ENCODE measurements at regions not wholly inside any gene's neighbourhood (a gene's known extent, or its start where the extent isn't known, plus 50 kb on each side); places are given as distances from the start of the nearest gene placed in this dataset.

DNA sequence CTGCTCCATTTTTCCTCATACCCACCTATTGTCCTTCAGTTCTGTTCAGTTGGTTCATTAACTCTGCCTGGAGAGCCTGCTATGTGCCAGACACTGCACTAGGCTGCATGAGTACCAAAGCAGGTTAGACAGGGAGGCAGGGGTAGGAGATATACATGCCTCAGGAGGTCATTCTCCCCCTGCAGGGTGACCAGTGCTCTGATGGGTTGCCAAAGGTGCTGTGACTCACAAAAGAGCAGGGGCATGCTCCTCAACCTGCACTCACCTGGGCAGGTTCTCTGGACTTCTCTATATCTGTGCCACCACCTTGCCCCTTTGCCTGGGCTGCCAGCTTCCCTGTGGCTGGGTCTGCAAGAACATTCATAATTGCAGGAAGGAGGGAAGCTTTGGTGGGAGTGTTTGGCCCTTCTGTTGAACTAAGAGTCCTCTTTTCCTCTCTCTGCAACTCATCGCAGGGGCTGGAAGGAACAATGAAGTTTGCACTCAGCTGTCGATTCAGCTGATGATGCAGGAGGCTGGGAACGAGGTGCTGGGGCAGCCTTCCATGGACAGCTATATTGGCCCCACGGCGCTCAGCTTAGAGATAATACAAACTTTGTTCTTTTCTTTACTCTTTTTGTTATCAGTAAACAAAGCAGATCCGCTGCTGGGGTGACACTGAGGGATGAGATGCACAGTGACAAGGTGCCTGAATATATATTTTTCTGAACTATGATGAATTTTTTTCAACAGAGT lies 356.4 kb upstream of the PLXNA2 start:
- no peak for DNase-seq

DNA sequence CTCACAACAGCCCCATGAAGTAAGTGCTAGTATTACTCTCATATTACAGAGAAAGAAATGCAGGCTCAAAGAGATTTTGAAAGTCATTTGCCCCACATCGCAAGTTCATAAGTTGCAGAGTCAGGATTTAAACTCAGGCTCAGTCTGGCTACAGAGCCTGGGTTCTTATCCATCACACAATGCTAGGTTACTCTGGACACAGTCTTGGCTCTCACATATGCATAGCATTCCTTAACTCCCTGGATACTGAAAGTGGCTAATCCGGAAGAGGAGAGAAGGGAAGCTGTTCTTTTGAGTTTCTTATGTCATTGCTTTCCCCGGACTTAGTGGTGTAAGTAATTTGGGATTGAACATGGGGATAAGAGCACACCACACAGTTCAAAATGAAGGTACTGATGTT lies 357.4 kb upstream of the PLXNA2 start:
- DNase-seq = no peak

DNA sequence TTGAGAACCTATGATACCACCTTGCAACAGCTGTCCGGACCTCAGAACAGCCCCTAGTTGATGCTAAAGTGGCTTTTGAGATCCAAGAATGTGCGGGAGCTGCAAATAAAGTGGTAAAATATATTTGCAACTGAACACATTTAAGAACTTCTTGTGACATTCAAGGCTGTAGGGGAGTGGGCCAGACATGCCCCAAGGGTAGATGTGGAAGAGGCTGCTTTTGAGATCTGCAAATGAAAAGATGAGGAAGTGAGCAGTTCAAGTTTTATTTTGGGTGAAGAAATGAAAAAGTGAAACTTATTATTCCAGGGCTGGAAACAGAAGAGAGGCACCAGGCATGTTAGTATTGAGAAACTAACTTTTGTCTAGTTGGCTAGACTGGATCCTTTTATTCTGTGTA lies 359.5 kb upstream of the PLXNA2 start:
- no peak for DNase-seq

DNA sequence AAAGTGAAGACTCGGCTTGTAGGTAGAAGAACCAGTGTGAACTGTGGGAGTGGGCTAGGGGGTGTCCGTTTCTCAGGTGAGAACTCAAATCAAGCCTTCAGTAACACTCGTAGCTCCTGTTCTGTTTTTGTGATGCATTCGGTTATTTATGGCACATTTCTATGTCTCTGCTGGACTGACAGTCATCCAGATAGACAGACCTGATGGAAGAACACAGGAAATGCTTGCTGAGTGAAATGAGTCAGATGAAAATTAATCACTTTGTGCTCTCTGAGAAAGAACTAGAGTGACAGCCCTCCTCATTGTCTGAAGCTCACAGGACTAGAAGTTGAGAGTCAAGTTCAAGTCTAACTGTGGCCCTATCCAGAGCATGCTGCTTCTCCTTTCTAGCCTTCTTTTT lies 360.1 kb upstream of the PLXNA2 start:
- DNase-seq = no peak

DNA sequence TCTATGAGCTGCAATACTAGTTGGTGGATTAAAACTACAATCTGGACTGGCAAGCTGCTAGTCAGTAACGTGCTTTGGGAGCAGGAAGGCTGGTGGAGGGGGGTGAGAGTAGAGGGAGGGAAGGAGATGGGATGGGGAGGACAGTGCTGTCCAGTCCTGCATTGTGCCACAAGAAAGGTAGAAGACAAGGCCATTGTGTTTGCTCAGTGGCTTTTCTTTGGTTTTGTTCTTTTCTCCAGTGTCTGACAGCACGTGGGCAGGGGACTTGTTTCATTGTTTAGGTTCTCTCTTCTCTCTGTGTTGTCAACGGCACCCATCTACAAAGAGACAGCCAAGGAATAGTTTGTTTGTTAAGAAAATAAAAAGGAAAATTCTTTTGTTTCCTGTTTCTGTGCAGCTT lies 362.8 kb upstream of the PLXNA2 start:
- no peak for DNase-seq

DNA sequence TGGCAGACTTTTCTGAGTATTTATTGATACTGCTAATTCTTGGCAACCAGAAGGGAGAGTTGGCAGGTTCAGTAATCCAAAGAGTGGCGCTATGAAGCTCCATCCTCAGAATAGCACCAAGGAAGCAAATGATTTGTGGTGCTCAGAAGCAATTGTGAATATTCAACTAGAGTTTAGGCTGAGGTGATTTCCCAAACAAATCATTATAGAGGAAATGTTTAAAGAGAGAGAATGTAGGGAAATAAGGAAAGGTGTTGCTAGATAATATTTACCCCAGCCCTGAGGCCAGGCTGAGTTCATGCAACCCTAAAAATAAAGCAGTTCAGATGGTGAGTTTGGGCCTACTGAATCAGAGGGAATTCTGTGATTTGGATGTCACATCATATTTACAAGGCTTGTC lies 363.4 kb upstream of the PLXNA2 start:
- DNase-seq = no peak

DNA sequence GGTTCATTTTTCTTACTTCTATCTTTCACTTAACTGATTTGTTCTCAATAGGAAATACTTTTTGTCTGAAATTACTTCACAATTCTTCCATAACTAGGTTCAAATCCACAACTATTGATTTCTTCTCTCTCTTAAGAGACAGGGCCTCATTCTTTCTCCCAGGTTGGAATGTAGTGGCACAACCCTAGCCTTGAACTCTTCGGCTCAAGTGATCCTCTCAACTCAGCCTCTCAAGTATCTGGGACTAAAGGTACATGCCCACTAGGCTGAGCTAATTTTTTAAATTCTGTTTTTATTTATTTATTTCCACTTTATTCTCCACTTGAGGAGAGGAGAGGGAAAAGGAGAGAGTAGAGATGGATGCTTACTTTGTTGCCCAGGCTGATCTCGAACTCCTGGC lies 370.4 kb upstream of the PLXNA2 start:
- DNase-seq = no peak

DNA sequence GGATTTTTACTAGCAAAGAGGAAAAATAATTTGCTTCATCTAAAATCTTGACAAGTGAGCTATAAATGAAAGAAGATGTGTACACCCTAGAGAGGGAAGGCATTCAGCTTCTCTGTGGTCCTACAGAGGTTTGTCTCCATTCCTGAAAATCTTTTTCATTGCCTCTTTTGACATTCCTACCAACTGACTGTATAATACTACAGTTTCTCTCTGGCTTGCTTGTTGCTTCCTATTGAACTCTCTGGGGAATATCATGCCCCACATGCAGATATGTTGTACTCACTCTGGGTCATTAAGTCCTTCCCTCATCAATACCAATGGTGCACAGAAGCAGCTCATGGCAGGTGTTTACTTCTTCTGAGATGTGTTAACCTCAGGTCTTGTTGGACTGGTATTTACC lies 371.2 kb upstream of the PLXNA2 start:
- DNase-seq = no peak

DNA sequence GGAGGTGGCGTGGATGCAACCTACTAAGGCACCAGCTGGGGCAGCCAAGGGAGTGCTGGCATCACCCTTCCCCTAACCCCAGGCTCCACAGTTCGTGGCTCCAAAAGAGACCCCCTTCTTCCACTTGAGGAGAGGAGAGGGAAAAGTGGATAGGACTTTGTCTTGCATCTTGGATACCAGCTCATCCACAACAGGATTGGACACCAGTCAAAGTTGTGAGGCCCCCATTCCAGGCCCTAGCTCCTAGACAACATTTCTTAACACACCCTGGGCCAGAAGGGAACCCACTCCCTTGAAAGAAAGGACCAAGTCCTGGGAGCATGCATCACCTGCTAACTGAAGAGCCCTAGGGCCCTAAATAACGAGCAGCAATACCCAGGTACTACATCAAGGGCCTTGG lies 372.6 kb upstream of the PLXNA2 start:
- DNase-seq = no peak

DNA sequence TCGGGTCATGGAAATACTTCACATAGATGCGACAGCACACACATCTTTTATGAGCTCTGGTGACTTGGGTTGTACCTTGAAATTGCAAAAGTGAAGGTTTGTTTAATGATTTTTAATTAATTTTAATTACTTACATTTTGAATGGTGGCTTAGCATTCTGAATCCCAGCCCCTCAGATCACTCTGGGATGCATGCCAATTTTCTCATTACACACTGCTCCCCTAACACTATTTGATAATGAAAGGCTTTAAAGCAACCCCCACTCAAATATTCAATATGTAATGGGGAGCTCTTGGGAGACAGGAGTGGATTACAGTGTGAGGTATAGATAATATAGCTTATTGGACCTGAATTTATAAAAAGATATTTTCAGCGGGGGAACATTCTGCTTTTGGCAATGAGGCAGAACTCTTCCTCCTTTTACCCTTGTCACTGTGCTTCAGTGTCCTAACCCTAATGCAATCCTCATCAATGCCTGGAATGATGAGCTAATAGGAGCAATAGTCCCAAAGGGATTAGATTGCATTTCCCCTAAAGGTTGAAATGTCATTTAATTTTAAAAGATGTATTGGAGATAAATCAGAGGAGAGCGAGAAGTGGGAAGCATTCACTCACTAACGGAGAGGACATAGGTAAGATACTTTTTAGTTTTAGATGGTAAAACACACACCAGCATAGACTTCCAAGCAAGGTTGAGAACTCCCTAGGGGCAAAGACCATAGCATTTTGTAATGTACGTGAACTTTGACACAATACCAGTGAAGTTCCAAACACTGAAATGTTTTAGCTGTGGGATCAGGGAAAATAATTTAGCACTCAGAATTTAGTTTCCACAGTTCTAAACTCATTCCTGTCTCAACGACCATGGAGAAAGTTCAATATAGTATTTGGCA lies 384.1 kb upstream of the PLXNA2 start:
- DNase-seq = no peak

DNA sequence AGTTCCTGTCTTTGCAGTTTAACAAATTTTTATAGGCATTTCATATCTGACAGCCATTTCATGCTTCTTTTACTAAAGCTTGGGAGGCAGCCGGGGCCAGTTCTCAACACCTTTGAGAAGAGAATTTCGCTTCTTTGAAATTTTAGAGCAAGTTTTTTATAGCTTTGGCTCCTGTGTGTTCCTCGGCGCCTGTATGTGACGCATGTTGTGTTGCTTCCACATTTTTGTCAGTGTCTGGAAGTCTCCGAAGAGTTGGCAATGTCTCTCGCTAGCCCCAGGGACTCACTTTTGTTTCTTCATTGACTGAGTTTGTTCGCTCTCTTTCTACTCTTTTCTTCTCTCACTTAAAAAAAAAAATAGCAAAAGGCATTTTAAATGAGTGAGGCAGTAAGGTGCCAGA lies 386.9 kb upstream of the PLXNA2 start:
- DNase-seq = no peak

DNA sequence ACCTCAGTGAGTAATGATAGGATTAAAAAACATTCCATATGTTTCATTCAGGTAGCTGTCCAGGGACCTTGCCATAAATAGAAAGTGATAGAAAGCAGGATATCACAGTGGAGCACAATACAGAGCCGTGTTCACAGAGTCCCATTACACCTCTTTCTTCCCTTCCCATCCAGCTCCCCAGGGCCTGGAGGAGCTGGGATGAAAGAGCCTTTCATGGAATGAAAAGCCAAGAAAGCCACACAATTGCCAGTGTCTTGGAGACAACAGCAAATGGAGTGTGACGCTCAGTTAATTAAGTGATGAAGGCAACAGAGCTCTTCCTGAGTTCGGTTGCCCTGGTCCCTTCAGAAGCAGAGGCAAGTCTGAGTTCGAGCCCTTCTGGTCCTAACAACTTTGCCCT lies 387.3 kb upstream of the PLXNA2 start:
- DNase-seq = no peak

DNA sequence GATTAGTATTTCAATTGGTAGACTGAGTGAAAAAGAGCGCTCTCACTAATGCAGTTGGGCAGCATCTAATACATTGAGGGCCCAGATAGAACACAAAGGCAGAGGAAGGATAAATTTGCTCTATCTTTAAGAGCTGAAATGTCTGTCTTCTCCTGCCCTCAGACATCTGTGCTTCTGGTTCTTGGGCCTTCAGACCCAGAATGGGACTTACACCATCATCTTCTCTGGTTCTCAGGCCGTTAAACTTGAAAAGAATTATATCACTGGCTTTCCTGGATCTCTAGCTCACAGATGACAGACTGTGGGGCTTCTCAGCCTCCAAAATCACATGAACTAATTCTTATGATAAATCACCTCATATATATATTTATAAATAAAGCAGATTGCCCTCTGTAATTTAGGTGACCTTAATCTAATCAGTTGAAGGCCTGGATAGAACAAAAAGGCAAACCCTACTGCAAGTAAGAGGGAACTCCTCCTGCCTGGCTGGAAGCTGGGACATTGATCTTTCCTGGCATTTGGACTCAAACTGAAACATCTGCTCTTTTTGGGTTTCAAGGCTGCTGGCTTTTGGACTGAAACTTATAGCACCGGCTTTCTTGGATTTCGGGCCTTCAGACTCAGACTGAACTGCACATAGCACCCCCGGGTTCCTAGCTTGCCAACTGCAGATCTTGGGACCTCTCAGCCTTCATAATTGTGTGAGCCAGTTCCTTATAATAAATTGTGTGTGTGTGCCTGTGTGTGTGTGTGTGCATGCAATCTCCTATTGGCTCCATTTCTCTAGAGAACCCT lies 390.4 kb upstream of the PLXNA2 start:
- DNase-seq = no peak

DNA sequence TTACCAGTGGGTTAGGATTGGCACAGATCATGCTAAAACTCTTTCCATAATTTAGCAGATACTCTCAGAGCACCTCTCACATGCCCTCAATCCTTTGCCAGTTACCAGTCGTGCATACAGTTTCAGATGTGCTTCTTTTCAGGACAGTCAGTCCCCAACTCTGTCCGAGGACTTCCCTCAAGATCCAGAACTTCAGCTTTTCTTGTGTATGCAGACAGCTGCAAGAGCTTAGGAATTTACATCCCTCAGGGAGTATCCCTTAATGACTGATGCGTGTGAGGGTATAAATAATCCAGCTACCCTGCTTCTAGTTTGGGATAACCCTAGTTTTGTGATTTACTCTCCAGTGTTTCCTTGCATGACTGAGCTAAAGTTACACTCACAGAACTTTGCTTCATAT lies 393.0 kb upstream of the PLXNA2 start:
- DNase-seq = no peak

DNA sequence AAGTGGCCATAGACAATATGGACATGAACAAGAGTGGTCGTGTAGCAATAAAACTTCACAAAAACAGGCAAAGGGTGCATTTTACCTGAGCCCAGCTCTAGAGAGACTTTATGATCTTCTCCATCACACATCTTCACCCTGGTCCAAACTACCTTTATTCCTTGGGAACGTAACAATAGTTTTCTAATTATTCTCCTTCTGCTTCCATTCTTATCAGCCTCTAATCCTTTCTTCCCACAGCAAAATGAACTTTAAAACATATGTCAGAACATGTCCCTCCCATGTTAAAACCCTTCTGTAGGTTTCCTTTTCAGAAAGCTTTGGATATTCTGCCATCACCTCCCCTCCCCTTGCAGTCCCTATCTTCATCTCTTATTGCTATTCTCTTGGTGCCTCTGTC lies 395.2 kb upstream of the PLXNA2 start:
- no peak for DNase-seq

DNA sequence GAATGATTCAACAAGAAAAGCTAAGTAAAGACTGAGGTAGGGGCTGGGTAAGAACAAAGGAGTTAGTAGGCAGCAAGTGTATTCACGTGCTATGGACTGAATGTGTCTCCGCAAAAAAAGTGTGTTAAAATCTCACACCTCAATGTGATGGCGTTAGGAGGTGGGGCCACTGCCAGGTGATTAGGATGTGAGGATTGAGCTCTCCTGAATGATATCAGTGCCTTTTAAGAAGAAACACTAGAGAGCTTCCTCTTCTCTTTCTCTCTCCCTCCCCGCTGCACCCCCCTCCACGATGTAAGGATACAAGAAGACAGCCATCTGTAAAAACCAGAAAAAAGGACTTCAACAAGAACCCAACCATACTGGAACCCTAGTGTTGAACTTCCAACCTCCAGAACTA lies 396.1 kb upstream of the PLXNA2 start:
- DNase-seq = no peak

DNA sequence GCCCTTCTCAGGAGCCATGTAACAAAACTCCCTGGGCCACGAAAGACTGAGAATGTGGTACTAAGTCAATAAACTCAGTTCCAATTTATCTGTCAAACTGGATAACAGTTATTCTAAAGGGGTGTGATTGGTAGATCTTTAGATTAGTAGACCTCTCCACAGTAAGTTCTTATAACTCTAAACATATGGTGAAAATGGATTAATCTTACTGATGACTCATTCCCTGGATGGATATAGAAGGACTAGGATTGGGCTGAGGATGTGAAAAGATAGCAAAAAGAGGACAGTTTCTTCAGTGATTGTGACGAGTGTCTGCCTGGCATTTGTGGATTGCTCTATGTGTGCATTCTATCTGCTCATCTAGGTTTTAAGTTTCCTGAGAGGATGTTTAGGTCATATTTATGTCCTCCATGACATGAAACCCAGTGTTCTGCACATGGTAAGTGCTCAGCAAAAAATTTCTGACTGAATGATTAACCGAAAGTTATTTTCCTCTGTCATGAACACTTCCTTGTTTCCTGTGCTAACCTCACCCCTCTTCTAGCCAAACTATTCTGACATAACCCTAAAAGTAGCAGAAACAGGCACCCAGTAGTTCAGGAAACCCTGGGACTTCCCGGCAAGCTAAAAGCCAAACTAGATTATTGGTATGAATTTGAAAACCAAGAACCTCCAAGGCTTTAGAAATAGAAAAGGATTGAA lies 397.5 kb upstream of the PLXNA2 start:
- no peak for DNase-seq

DNA sequence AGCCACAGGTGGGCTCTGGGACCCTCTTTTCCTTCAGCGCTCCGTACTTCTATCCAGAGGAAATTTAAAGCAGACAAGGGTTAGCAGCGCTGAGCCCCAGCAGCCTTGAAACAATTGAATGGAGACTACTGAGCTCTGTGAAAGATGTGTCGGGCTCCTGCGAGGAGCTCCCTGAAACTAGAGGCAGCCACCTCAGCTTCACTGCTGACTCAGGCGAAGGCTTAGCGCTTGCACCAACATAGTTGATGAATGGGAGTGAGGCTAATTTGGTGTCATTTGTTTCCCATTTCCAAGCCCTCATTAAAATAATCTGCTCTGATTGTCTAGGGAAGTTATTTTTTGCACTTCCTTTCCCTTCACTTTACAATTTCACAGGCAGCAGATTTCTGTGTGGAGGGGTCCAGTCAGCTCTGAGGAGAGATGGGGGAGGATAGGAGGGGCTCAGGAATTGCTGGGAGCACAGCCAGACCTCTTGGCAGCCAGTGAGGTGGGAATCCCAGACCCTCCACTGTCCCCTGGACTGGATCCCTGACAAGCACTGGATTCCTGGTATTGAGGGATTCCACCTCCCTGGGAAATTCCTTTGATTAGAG lies 398.9 kb upstream of the PLXNA2 start:
- no peak for DNase-seq

DNA sequence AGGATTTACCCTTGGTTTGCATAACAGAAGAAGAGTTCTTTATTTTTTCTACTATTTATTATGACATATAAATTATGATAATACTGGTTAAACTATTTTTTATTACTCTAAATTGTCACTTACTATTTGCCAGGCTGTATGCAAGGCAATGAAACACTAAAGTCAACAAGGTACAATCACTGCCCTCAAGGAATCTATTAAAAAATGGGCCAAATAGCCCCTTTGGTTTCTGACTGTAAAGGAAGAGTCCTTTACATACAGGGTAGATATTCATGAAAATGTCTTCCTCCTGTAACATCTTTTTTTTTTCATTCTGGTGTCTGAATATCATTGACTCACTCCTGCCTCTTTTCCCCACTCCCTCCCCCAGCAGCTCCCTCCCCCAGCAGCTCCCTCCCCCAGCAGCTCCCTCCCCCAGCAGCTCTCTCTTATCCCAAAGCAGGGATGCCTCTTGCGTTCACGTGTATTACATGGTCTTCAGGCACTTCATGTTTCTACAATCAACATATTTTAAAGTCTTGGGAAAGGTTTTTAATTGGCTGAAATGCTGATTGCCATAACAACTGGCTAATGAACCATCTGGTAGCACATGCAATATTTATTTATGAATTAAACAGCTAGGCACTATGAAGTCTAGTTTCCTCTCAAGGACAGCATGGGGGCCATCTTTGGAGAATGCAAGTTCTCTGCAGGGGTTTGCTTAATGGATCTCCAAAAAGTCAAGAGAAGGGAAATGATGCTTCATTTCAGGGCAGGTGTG lies 400.4 kb upstream of the PLXNA2 start:
- DNase-seq = no peak

DNA sequence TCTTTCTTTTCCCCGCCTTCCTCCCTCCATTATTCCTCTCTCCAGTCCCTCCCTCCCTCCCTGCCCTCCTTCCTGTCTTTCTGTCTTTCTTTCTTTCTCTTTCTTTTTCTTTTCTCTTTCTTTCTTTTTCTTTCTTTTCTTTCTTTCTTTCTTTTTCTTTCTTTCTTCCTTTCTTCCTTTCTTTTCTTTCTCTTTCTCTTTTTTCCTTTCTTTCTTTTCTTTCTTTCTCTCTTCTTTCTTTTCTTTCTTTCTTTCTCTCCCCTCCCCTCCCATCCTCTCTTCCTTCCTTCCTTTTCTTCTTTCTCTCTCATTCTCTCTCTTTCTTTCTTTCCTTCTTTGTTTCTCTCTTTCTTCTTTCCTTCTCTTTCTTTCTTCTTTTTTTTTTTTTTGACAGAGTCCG lies 402.2 kb upstream of the PLXNA2 start:
- no peak for DNase-seq

DNA sequence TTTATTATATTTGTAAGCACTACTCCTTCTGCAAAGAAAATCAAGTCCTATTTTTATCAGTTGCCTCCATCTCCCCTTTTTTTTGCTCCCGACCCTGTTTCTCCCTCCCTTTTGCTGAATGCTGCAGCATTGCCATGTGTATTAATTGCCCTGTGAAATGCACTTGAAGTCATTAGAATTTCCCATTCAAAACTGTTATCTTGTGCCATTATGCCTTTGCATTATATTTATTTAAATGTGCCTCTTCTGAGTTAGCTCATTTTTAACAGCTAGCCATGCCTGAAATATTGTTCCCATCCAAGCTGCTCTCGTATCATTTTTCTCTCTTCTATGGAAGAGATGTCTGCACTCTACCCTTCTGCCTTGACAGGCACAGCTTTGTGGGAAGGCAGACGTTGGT lies 404.0 kb upstream of the PLXNA2 start:
- no peak for DNase-seq

All from RPMI8226 (cell line).